ENCODE measurements at regions not wholly inside any gene's neighbourhood (a gene's known extent, or its start where the extent isn't known, plus 50 kb on each side); places are given as distances from the start of the nearest gene placed in this dataset.
"Not testable (repeated sequence)": the region's sequence is repeated elsewhere in the genome, so short reads cannot be mapped to it uniquely, and the experiment has no call there.

- DNase-seq = no peak
These were observed 1472.4 kb upstream of the GOT2 start for GRCh38 chr16:60206516-60206915.

DNA sequence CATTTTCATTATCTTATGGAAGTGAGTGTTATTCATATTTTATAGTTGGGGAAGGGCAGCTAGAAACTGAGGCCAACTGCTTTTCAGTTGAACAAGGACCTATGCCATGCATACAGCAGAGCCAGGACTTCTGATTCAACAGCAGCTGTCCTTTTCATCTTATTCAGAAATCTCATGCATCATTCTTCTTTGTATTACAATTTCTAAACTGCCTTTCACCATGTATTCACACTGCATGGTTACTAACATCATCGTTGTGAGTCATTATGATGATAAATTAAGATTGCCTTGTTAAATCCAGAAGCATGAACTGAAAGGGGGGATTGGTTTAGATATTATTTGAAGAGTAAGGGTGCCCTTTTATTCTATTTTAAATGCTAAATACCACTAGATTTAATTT lies 1470.1 kb upstream of the GOT2 start:
- no peak for DNase-seq

DNA sequence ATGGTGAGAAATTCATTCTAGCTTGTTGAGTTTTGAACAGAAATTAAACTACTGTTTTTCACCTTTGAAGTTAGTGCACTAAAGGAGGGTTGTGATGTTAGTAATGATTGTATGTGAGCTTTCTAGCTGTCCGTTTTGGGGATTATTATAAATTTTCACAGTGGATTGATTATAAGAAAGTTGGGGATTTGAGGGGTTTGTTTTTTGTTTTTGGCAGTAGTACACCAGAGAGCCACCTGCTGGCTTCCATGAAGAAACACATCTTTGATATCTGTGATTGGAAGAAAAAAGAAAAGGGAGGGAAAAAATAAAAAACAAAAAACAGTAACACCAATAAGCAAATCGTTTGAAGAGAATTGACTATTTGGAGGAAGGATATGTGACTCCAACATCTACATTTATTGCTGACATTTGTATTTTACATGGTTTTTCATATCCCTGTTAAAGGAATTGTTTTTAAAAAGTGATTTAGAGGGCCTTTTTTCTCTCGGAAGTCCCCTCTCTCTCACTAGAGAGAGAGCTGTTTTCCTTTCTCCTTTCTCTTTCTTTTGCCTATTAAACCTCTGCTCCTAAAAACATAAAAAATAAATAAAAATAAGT lies 1469.5 kb upstream of the GOT2 start:
- no peak for DNase-seq

DNA sequence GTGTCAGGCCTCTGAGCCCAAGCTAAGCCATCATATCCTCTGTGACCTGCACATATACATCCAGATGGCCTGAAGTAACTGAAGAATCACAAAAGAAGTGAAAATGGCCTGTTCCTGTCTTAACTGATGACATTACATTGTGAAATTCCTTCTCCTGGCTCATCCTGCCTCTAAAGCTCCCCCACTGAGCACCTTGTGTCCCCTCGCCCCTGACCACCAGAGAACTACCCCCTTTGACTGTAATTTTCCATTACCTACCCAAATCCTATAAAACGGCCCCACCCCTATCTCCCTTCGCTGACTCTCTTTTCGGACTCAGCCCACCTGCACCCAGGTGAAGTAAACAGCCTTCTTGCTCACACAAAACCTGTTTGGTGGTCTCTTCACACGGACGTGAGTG lies 1466.6 kb upstream of the GOT2 start:
- not testable (repeated sequence) for DNase-seq

- no peak for DNase-seq
These were observed 1466.0 kb upstream of the GOT2 start for GRCh38 chr16:60200161-60200560.

DNA sequence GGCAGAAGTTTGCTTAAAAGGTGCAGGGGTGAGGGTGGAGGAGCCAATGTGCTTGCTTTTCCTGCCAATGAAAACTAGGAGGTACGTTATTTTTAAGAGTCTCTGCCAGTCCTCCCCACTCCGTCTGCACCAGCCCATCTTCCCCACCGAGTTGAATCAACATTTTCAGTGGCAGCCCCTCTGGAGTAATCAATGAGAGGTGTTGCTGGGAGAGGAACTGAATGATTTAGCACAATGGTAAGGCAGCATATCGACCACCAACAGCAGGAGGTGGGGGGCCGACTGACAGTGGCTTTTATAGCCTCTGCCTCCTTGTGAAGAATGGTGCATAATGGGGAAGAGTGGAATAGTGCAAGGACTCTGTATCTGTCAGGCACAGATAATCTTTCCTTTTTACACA lies 1465.0 kb upstream of the GOT2 start:
- no peak for DNase-seq

DNA sequence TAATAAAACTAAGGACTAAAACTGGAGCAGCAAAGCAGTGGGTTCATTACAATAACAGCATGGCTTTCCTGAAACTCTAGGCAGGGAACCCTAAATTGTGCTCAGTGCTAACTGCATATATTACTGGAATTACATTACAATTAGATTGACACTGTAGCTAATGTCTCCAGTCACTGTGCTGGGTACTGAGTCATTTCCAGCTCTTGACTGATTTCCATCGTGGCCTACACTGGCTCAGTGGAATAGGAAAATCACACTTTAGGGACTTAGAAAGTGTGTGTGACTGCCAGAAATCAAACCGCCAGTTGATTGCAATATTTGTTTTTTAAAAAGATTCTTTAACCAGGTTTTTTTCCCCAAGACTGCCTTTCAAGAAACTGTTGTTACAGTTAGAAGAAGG lies 1447.4 kb upstream of the GOT2 start:
- DNase-seq = no peak

DNA sequence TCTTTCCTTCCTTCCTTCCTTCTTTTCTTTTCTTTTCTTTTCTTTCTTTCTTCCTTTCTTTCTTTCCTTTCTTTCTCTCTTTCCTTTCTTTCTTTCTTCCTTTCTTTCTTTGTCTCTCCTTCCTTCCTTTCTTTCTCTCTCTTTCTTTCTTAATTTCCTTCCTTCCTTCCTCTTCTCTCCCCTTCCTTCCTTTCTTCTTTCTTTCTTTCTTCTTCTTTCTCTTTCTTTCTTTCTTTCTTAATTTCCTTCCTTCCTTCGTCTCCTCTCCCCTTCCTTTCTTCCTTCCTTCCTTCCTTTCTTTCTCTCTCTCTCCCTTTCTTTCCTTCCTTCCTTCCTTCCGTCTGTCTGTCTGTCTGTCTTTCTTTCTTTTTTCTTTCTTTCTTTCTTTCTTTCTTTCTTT lies 1446.5 kb upstream of the GOT2 start:
- no peak for DNase-seq

- no peak for DNase-seq
These were observed 1436.1 kb upstream of the GOT2 start for GRCh38 chr16:60170196-60170595.

DNA sequence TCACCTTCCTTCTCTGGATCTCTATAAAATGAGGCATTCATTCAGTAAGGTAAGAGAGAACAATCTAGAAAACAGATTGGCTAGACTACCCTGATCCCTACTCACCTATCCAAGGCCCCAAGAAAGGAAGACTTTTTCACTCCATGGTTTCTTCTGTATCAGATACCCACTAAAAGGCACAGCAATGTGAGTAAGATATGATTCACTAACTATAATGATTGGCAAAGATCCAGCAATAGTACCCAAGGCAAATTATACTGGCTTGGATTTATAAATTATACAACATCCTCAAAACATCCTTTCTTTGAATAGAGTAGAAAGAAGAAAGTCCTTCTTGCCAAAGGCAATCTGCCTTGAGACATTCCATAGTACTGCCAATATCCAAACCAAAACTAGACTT lies 1432.0 kb upstream of the GOT2 start:
- DNase-seq = no peak

DNA sequence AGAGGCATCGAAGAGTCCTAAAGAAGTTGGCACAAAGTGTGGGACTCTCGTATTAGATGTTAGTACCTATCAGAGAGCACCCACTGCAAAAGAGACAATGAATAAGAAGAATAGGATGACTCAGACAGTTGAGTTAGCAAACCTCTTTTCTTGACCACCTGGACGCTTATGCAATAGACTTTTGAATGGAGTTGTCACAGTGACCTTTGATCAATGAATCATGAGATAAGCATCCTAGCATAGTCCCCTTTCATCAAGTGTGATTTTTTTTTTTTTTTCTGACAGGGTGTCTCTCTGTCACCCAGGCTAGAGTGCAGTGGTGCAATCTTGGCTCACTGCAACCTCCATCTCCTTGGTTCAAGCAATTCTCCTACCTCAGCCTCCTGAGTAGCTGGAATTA lies 1417.9 kb upstream of the GOT2 start:
- DNase-seq = no peak

GRCh38 chr16:60150907-60151306 lies 1416.8 kb upstream of the GOT2 start:
- no peak for DNase-seq

DNA sequence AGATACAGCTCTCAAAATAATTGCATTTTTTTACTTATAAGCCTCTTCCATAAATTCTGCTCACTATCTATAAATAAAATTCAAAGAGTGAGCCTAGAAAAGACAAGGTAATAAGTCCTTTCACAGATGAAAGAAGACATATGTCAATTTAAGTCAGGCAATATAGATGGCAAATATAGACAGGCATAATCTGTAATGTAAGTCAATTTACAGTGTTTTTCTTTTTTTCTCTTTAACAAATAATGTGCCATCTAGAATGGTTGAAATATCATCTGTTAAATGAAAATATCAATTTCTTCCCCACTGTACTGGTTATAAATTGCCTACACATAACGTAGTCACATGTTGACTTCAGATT lies 1409.2 kb upstream of the GOT2 start:
- DNase-seq = no peak

DNA sequence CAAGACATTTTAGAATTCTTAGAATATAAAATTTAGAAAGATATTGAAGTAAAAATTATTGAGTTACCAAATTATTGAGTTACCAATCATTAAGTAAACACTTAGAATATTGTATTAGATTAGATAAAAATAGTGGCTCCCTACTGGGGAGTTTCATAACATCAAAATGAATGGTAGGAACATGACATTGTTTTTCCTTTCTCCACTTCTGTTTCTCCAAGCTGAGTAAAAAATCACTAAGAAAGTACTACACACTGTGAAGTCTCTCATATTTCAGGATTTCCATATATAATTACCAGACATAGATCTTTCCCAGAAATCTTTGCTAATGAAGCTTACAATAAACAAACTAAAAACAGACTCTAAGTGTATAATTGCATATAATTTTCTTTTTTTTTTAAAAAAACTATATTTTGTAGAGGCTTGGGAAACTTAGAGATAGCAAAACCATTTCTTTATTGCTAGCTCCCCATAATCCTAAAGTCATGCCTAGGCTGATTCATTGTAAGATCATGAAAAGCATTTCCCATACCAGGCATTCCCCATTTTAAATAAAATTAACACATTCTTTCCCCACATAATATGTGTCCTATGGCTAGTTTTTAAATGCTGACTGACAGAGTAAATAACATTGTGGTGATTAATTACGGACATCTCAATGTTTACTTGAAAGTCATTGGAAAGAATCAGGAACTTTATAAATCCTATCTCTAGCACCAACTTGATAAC lies 1408.7 kb upstream of the GOT2 start:
- DNase-seq = no peak

DNA sequence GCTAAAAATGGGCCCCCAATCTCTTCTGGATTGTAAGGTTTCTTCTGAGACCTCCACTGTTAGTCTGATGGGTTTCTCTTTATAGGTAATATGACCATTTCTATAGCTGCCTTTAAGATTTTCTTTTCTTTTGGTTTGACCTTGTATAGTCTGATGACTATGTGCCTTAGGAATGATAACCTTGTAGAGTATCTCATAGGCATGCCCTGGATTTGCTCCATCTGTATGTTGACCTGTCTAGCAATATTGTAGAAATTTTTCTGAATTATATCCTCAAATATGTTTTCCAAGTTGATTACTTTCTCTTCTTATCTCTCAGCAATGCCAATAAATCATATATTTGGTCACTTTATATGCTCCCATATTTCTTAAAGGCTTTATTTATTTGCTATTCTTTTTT lies 1403.8 kb upstream of the GOT2 start:
- no peak for DNase-seq

DNA sequence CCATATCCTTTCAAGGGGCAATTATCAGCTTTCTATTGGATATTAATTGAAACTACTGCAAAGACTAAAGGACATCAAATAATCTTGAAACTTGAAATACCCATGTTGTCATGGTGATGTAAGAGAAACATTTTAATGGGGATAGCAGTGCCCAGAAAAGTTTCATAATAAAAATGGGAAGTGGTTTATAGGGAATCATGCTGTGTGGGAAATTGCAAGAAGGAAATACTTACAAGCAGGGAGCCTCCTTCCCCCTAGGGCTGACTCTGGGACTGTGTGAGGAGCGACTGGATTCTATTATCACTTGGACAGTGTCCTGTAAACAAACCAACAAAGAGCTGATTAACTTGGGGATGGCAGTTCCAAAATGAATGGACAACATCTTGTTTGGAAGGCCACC lies 1393.1 kb upstream of the GOT2 start:
- no peak for DNase-seq

- DNase-seq = not testable (repeated sequence)
These were observed 1392.0 kb upstream of the GOT2 start for GRCh38 chr16:60126115-60126514.

- DNase-seq = no peak
These were observed 1389.4 kb upstream of the GOT2 start for GRCh38 chr16:60123392-60124023.

- DNase-seq = no peak
These were observed 1386.5 kb upstream of the GOT2 start for GRCh38 chr16:60120586-60120985.

GRCh38 chr16:60110531-60110930 lies 1376.4 kb upstream of the GOT2 start:
- DNase-seq = no peak

DNA sequence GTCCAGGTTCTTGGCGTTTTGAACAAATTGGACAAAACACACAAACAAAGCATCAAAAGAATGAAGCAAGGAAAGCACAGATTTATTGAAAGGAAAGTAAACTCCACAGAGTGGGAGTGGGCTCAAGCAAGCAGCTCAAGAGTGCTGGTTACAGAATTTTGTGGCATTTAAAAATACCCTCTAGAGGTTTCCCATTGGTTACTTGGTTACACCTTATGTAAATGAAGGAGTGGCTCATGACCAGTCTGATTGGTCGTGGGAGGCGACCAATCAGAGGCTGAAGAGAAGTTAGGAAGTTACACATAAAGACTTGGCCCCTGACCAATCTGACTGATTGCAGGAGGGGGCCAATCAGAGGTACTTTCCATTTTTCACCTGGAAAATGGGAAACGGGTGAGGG lies 1373.8 kb upstream of the GOT2 start:
- no peak for DNase-seq

GRCh38 chr16:60107437-60107836 lies 1373.3 kb upstream of the GOT2 start:
- DNase-seq = no peak

GRCh38 chr16:60100371-60100770 lies 1366.3 kb upstream of the GOT2 start:
- no peak for DNase-seq

- DNase-seq = no peak
These were observed 1357.4 kb upstream of the GOT2 start for GRCh38 chr16:60091529-60091928.

- no peak for DNase-seq
These were observed 1357.0 kb upstream of the GOT2 start for GRCh38 chr16:60091071-60091470.
